ENCODE measurements at regions not wholly inside any gene's neighbourhood (a gene's known extent, or its start where the extent isn't known, plus 50 kb on each side); places are given as distances from the start of the nearest gene placed in this dataset.
A peak's percentile ranks its signal among the peaks of the same experiment; 100 is the strongest.
"Not testable (repeated sequence)": the region's sequence is repeated elsewhere in the genome, so short reads cannot be mapped to it uniquely, and the experiment has no call there.

DNA sequence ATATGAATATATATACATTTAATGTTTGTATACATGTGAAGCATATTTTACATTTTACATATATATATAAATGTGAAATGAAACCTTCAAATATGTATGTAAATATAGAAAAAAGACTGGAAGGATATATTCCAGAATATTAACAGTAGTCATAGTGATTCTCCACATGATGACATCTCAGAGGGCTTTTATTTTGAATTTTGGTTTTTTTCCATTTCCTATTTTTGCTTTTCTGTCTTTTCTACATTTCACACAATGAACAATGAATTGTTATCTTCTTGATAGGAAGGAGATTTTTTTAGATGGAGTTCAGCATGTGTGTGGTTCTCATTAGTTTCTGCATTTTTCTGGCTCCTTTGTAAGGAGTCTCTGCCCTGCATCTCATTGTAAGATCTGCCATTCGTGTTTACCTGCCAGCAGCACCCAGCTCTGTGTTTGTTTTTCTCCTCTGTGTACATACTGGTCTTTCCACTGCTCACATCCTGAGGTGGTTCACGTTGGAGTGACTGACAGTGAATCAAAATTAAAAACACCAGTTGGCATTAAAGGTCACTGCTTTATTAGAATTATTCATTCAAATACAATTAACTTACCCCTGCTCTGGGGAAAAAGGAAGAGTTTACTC lies 425.3 kb upstream of the MDFIC2 start:
- DNase-seq (ENCODE audit: low spot score), result peak; percentile 4

DNA sequence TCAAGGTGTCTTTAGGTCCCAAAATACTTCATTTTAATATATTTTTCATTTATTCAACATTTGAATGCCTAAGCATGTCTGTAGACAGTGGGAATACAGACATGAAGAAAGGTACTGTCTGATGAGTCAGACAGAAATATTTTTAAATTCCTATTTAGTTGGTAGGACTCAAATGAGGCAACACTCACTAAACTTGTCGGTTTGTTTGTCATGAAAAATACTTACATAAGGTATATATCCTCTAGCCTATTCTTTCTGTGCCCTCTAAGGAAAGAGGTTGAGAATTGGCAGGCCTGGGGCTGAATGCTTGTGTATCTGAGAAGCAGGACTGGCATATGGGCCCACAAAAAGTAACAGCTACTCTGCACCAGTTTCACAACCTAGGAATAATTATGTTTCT lies 423.6 kb upstream of the MDFIC2 start:
- no peak for DNase-seq (ENCODE audit: low spot score)

- DNase-seq (ENCODE audit: low spot score), result no peak
These were observed 422.3 kb upstream of the MDFIC2 start for GRCh38 chr3:70734756-70735155.

DNA sequence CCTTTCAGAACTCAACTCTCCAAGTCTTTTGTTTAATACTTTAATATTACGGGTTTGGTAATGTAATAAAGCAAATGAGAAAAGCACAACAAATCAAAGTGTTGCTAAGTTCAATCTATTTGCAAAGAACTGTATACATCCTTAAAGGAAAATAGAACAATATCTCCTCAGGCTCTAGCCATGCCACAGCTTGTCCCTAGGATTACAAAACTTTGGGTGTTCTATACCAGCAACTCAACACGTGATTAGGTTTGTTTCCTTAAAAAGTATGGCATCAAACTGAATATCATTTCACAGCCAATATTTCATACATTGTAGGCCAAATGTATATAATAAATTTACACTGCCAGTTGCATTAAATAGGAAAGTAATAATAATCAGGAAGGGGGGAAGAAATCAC lies 418.6 kb upstream of the MDFIC2 start:
- DNase-seq (ENCODE audit: low spot score), result no peak

DNA sequence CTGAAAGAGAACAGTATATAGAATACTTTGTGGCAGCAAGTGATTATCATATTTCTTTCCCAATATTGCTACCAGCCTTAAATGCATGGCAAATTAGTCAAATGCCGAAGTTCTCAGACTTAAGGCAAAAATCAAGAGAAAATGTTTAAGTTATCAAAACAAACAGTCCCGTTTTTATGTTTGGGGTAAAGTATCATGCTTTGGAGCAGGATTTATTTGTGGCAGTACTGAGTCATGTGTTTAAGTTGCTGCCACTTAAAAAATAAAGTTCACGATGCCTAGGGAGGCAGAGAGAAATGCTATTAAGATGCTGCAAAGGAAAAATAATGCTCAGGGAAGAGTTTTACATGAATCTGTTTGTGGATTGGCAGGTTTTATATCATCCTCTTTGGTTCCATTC lies 417.4 kb upstream of the MDFIC2 start:
- no peak for DNase-seq (ENCODE audit: low spot score)

DNA sequence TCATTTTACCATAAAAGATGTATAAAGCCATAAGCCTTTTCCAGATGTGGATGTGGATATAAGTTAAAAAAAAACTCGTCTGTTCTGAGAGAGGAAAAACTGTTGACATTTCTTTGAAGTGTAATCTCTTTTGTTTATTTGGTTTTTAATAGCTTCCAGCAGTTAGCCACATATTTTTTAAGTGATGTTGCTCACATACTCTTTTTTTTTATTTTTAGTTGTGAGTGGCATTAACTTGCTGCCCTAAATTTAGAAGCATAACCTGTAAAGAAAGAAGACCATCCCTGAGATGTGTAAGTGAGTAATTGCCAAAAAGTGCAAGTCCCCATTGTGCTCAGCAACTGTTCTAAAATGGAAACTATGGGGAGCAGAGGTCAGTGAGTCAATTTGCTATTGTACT lies 415.9 kb upstream of the MDFIC2 start:
- no peak for DNase-seq (ENCODE audit: low spot score)

GRCh38 chr3:70726961-70727360 lies 414.5 kb upstream of the MDFIC2 start:
- DNase-seq (ENCODE audit: low spot score), result no peak

DNA sequence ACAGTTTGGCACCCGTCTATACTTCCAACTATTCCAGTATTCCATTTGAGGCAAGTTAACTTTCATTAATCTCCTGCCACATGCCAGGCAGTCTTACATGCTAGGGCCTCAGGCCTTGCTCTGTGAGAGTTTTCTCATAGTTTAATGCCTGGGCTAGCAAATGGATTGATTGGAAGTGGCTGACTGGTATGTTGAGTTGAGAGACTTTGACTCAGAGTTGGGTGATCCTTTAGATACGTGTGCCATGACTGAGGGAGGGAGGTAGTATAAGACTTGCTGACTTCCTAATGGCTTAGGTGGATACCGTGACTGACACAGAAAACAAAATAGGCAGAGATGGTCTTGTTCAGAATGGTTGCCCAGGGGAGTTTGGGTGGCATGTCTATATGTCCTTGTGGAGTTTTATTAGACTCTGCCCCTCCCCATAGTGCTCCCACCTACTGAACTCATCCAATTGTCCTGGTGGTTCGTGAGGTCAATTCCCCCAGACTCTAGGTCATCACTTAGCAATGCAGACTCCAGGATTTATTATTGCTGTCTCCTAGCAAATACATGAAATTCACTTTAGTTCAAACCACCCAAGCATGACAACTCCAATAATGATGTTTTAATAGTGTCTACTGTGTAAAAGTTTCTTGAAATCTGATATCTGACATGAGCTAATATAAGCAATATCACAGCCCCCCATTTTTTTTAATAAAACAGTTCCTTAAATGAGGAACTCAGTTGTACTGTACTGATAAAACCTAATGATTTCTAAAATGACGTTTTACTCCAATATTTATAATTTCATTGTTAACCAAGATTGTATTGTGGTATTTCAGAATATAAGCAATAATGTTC lies 413.9 kb upstream of the MDFIC2 start:
- no peak for DNase-seq (ENCODE audit: low spot score)

GRCh38 chr3:70722018-70722417 lies 409.6 kb upstream of the MDFIC2 start:
- DNase-seq (ENCODE audit: low spot score), result no peak

DNA sequence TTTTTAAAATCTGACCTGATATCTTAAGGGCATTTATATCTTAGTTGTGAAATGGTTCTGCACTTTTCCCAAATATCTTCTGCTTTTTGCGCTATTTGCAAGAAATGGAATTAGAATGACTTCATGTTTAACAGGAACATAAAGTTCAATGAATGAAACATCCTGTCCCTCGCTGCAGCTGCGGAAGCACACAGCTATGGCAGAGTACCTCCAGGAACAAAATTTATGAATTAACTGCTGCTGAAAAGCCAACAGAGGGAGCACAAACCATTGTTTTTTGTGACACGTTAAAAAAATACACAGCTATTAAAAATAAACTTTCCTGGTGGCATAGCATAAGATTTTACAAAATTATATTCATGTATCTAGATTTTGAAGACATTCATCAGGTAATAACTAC lies 404.4 kb upstream of the MDFIC2 start:
- no peak for DNase-seq (ENCODE audit: low spot score)

DNA sequence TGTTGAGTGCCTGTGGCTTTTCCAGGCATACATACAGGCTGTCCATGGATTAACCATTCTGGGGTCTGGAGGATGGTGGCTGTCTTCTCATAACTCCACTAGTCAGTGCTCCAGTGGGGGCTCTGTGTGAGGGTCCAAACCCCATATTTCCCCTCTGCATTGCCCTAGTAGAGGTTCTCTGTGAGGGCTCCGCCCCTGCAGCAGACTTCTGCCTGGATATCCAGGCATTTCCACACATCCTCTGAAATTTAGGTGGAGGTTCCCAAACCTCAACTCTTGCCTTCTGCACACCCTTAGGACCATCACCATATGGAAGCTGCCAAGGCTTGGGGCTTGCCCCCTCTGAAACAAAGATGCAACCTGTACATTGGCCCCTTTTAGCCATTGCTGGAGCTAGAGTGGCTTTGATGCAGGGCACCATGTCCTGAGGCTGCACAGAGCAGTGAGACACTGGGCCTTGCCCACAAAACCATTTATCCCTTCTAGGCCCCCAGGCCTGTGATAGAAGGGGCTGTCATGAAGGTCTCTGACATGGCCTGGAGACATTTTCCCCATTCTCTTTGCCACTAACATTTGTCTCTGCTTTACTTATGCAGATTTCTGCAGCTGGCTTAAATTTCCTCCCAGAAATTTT lies 400.1 kb upstream of the MDFIC2 start:
- no peak for DNase-seq (ENCODE audit: low spot score)

GRCh38 chr3:70703305-70704102 lies 391.1 kb upstream of the MDFIC2 start:
- no peak for DNase-seq (ENCODE audit: low spot score)

DNA sequence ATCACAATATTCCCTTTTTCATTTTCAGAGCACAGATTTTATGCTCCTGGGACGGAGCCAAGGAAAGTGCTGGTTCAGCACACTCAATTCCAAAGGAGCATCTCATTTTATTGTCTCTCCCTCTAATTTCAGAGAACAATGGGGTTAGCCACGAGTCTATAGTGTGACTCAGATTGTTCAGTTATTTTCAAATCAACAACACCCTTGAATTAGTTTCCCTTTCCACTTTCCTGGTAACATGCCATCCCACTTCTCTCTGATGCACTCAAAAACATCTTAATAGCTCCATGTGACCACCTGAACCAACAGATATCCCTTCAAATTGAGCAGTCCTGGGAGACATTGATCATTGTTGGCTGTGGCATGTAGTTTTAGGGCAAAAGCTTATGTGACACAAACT lies 389.7 kb upstream of the MDFIC2 start:
- no peak for DNase-seq (ENCODE audit: low spot score)

DNA sequence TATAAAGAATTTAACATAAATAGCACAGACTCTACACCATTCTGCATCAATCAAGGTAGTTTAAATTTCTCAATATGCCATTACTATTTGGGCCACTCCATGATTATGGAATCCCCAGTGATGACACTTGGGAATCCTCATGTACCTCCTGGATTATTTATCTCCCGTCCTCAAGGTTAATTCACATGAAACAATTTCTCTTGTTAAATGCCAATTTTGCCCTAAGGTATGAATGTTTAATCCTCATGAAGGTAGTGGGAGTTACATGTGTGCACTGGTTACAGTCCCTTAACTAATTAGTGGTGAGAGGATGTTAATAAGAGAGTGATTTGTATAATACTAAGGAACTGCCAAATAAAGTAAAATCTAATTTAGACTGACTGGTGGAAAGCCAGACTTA lies 372.3 kb upstream of the MDFIC2 start:
- DNase-seq (ENCODE audit: low spot score), result no peak

DNA sequence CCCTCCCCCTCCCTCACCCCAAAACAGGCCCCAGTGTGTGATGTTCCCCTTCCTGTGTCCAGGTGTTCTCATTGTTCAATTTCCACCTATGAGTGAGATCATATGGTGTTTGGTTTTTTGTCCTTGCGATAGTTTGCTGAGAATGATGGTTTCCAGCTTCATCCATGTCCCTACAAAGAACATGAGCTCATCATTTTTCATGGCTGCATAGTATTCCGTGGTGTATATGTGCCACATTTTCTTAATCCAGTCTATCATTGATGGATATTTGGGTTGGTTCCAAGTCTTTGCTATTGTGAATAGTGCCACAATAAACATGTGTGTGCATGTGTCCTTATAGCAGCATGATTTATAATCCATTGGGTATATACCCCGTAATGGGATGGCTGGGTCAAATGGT lies 363.4 kb upstream of the MDFIC2 start:
- DNase-seq (ENCODE audit: low spot score), result not testable (repeated sequence)

- no peak for DNase-seq (ENCODE audit: low spot score)
These were observed 346.3 kb upstream of the MDFIC2 start for GRCh38 chr3:70658513-70659310.

DNA sequence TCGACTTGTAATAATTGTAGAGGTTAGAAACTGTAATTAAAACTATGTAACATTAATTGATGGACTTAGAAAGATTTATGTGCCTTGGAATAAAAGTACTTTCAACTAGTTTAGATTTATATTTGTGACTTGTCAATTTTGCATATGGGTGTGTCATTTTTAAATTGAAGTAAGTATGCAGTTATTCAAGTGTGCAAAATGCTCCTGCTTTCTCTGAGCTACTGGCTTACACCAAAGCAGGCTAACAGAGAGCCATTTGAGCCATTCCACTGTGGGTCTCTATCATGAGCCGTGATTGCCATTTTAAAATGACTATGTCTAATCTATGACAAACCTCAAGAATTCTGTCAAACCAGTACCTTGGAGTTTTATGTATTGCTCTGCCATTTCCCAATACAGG lies 345.0 kb upstream of the MDFIC2 start:
- DNase-seq (ENCODE audit: low spot score), result no peak

GRCh38 chr3:70647823-70648222 lies 335.4 kb upstream of the MDFIC2 start:
- DNase-seq (ENCODE audit: low spot score), result no peak

- DNase-seq (ENCODE audit: low spot score), result no peak
These were observed 334.7 kb upstream of the MDFIC2 start for GRCh38 chr3:70647094-70647493.

DNA sequence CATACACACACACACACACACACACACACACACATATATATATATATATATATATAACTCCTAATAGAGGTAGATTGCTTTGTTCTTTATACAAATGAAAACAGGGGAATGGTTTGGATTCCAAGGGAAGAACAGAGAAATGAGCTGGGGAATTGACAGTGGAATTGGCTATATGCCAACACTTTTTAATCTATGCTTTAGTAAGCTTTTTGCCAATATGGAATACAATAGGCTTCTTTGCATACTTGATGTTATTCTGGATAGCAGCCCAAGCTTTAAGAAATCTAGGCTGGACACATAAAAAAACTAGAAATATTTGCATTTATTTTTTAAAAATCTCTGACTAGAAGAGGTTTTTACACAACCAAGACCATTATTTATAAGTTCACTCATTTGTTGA lies 334.2 kb upstream of the MDFIC2 start:
- no peak for DNase-seq (ENCODE audit: low spot score)

GRCh38 chr3:70640481-70640880 lies 328.0 kb upstream of the MDFIC2 start:
- DNase-seq (ENCODE audit: low spot score), result no peak

GRCh38 chr3:70635301-70635700 lies 322.9 kb upstream of the MDFIC2 start:
- no peak for DNase-seq (ENCODE audit: low spot score)

Measured in HuH-7.5 (cell line).